H9 (cell line): ENCODE measurements at regions not wholly inside any gene's neighbourhood (a gene's known extent, or its start where the extent isn't known, plus 50 kb on each side); places are given as distances from the start of the nearest gene placed in this dataset.
A peak's percentile ranks its signal among the peaks of the same experiment; 100 is the strongest.

ENCODE experiments used
- DNase-seq: peaks from one replicate; pipeline ENCODE4 v3.0.0-alpha.2; 2017
- H2AFZ ChIP-seq: one replicate; pipeline ENCODE4 v1.6.1; 2013; ENCODE audit warnings: mild to moderate bottlenecking, low read length, control low read depth, moderate library complexity
- H2AK5ac ChIP-seq: 2 replicates; pipeline ENCODE4 v1.6.1; 2013; ENCODE audit warnings: low read length, control low read depth, mixed read lengths; ENCODE audit not compliant: insufficient read length
- H2BK120ac ChIP-seq: one replicate; pipeline ENCODE4 v1.6.1; 2013; ENCODE audit warnings: low read depth, mild to moderate bottlenecking, low read length, control low read depth, inconsistent platforms; ENCODE audit not compliant: poor library complexity, severe bottlenecking
- H2BK12ac ChIP-seq: 2 replicates; pipeline ENCODE4 v1.6.1; 2013; ENCODE audit warnings: low read length, control low read depth, mixed read lengths, low read depth; ENCODE audit not compliant: insufficient read length
- H2BK15ac ChIP-seq: 2 replicates; pipeline ENCODE4 v1.6.1; 2013; ENCODE audit warnings: low read depth, low read length, control low read depth
- H2BK20ac ChIP-seq: one replicate; pipeline ENCODE4 v1.6.1; 2013; ENCODE audit warnings: low read depth, mild to moderate bottlenecking, low read length, control low read depth, inconsistent platforms; ENCODE audit not compliant: poor library complexity, severe bottlenecking
- H2BK5ac ChIP-seq: 2 replicates; pipeline ENCODE4 v1.6.1; 2013; ENCODE audit warnings: low read length, control low read depth, mixed read lengths; ENCODE audit not compliant: insufficient read length
- H3K14ac ChIP-seq: 2 replicates; pipeline ENCODE4 v1.6.1; 2013; ENCODE audit warnings: low read length, control low read depth; ENCODE audit not compliant: insufficient read depth
- H3K18ac ChIP-seq: 2 replicates; pipeline ENCODE4 v1.6.1; 2013; ENCODE audit warnings: low read depth, mild to moderate bottlenecking, mixed read lengths, low read length, control low read depth; ENCODE audit not compliant: insufficient read length
- H3K23ac ChIP-seq: 2 replicates; pipeline ENCODE4 v1.6.1; 2013; ENCODE audit warnings: low read length, control low read depth, mixed read lengths, low read depth; ENCODE audit not compliant: insufficient read length
- H3K23me2 ChIP-seq: 2 replicates; pipeline ENCODE4 v1.6.1; 2013; ENCODE audit warnings: low read depth, mild to moderate bottlenecking, mixed read lengths, low read length, control low read depth; ENCODE audit not compliant: insufficient read length, poor library complexity, severe bottlenecking
- H3K27ac ChIP-seq: 2 replicates; pipeline ENCODE4 v1.5.1; 2013; ENCODE audit warnings: low read length, control low read depth, mixed read lengths, low read depth; ENCODE audit not compliant: insufficient read length
- H3K27me3 ChIP-seq: 2 replicates; pipeline ENCODE4 v1.6.1; 2013; ENCODE audit warnings: low read length, control low read depth, inconsistent platforms; ENCODE audit not compliant: insufficient read depth
- H3K4ac ChIP-seq: 2 replicates; pipeline ENCODE4 v1.6.1; 2013; ENCODE audit warnings: low read depth, mild to moderate bottlenecking, control low read depth, inconsistent platforms, low read length, moderate library complexity
- H3K4me1 ChIP-seq: 2 replicates; pipeline ENCODE4 v1.6.1; 2013; ENCODE audit warnings: low read length, control low read depth, inconsistent platforms; ENCODE audit not compliant: insufficient read depth
- H3K4me2 ChIP-seq: 2 replicates; pipeline ENCODE4 v1.6.1; 2013; ENCODE audit warnings: low read length, control low read depth, mixed read lengths; ENCODE audit not compliant: insufficient read length, insufficient read depth
- H3K56ac ChIP-seq: 2 replicates; pipeline ENCODE4 v1.6.1; 2013; ENCODE audit warnings: low read depth, mild to moderate bottlenecking, mixed read lengths, low read length, control low read depth; ENCODE audit not compliant: insufficient read length
- H3K79me1 ChIP-seq: 2 replicates; pipeline ENCODE4 v1.6.1; 2013; ENCODE audit warnings: low read depth, mild to moderate bottlenecking, moderate library complexity, low read length, control low read depth, inconsistent platforms; ENCODE audit not compliant: insufficient read depth, poor library complexity, severe bottlenecking
- H3K79me2 ChIP-seq: 2 replicates; pipeline ENCODE4 v1.6.1; 2013; ENCODE audit warnings: low read length, control low read depth, inconsistent platforms; ENCODE audit not compliant: insufficient read depth
- H3K9ac ChIP-seq: 2 replicates; pipeline ENCODE4 v1.6.1; 2013; ENCODE audit warnings: low read length, control low read depth, mixed read lengths; ENCODE audit not compliant: insufficient read length; ENCODE audit errors: extremely low read depth
- H3K9me3 ChIP-seq: one replicate; pipeline ENCODE4 v1.6.1; 2013; ENCODE audit warnings: low read depth, low read length, inconsistent platforms; ENCODE audit not compliant: control insufficient read depth
- H3T11ph ChIP-seq: one replicate; pipeline ENCODE4 v1.6.1; 2013; ENCODE audit warnings: mild to moderate bottlenecking, low read length, control low read depth, inconsistent platforms
- H4K20me1 ChIP-seq: one replicate; pipeline ENCODE4 v1.6.1; 2013; ENCODE audit not compliant: control insufficient read depth, insufficient read length, insufficient read depth
- H4K5ac ChIP-seq: 2 replicates; pipeline ENCODE4 v1.6.1; 2013; ENCODE audit warnings: low read depth, mild to moderate bottlenecking, mixed read lengths, low read length, control low read depth; ENCODE audit not compliant: insufficient read length
- H4K8ac ChIP-seq: replicated peaks from 2 replicates; pipeline ENCODE4 v1.6.1; 2013; ENCODE audit warnings: low read length, control low read depth, mixed read lengths, low read depth; ENCODE audit not compliant: insufficient read length
- H4K91ac ChIP-seq: 2 replicates; pipeline ENCODE4 v1.6.1; 2013; ENCODE audit warnings: low read depth, mild to moderate bottlenecking, moderate library complexity, mixed read lengths, low read length, control low read depth; ENCODE audit not compliant: insufficient read length
- H3K27ac Mint-ChIP-seq, 3 experiments: 2 replicates in 2 of 3; 3 replicates in 1 of 3; pipeline ENCODE4 v1.8.0; 2020 to 2021; ENCODE audit warnings: mixed read lengths in 3 of 3, mild to moderate bottlenecking in 1 of 3, moderate library complexity in 1 of 3
- H3K27me3 Mint-ChIP-seq: 2 replicates; pipeline ENCODE4 v1.8.0; 2021; ENCODE audit warnings: low read depth, mild to moderate bottlenecking, moderate library complexity, mixed read lengths
- H3K36me3 Mint-ChIP-seq, 3 experiments: 2 replicates in 2 of 3; 3 replicates in 1 of 3; pipeline ENCODE4 v1.8.0; 2020 to 2021; ENCODE audit warnings: low read depth in 3 of 3, mixed read lengths in 3 of 3; ENCODE audit not compliant: insufficient read depth in 1 of 3
- H3K4me1 Mint-ChIP-seq, 2 experiments: 2 replicates each; pipeline ENCODE4 v1.8.0; 2020; ENCODE audit warnings: mixed read lengths in 2 of 2
- H3K4me3 Mint-ChIP-seq, 2 experiments: 2 replicates in 1 of 2; 3 replicates in 1 of 2; pipeline ENCODE4 v1.8.0; 2020 to 2021; ENCODE audit warnings: mild to moderate bottlenecking in 2 of 2, mixed read lengths in 2 of 2, moderate library complexity in 1 of 2
- H3K9me3 Mint-ChIP-seq, 2 experiments: 2 replicates in 1 of 2; 3 replicates in 1 of 2; pipeline ENCODE4 v1.8.0; 2020; ENCODE audit warnings: mild to moderate bottlenecking in 2 of 2, mixed read lengths in 2 of 2, moderate library complexity in 1 of 2
- WGBS: extraction: QIAGEN DNeasy Blood & Tissue Kit; methylation state at CpG from one replicate; pipeline ENCODE4 v1.1.7; 2013; ENCODE audit warnings: missing lambda C conversion rate, low lambda C conversion rate, mixed read lengths; ENCODE audit not compliant: insufficient read length; ENCODE audit errors: extremely low coverage; 5-methylcytosine and 5-hydroxymethylcytosine counted together
- TF ChIP-seq, protein P1 (sequence below): fragments of 200-600 bp; sonication (generic); conservative IDR thresholded peaks from 3 replicates; pipeline ENCODE4 v1.8.0; 2021; ENCODE audit warnings: antibody characterized with exemption, mild to moderate bottlenecking

DNA sequence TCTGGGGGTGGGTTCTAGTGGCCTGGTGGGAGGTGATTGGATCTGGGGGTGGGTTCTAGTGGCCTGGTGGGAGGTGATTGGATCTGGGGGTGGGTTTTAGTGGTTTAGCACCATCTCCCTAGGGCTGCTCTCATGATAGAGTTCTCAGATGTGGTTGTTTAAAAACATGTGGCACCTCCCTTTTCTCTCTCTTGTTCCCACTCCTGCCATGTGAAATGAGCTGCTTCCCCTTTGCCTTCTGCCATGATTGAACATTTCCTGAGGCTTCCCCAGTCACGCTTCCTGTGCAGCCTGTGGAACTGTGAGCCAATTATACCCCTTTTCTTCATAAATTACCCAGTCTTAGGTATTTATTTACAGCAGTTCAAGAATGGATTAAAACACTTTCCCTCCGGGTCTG is 327.3 kb upstream of the AJAP1 start:
- Histone ChIP-seq H2BK12ac (no peak overlapping the region), H4K91ac (no peak overlapping the region), H3K4me2 (no peak overlapping the region), H3T11ph (no peak overlapping the region), H4K8ac (no peak overlapping the region), H2BK15ac (no peak overlapping the region), H3K9ac (no peak overlapping the region), H3K9me3 (peaks cover 3% of the 10 kb centered on the region), H2AFZ (no peak overlapping the region), H3K56ac (no peak overlapping the region), H4K20me1 (peaks cover 6% of the 10 kb centered on the region), H3K27ac (no peak overlapping the region), H3K14ac (no peak overlapping the region), H3K79me2 (no peaks in the 10 kb centered on the region), H3K23ac (no peak overlapping the region), H3K18ac (no peak overlapping the region), H3K23me2 (peaks cover 5% of the 10 kb centered on the region), H3K79me1 (no peaks in the 10 kb centered on the region), H3K4me1 (no peaks in the 10 kb centered on the region), H2AK5ac (no peak overlapping the region), H2BK20ac (no peak overlapping the region), H3K27me3 (no peaks in the 10 kb centered on the region), H2BK5ac (no peak overlapping the region), H4K5ac (no peak overlapping the region), H2BK120ac (no peak overlapping the region), H3K4ac (no peak overlapping the region)
- H3K4me1 Mint-ChIP-seq, result peaks cover 5 to 15% of the 10 kb centered on the region in 2 experiments; a peak in 3 of 4 replicates
- peaks cover 3% of the 10 kb centered on the region in 2 experiments; a peak in 2 of 5 replicates for H3K9me3 Mint-ChIP-seq
- WGBS, result no CpG with 5 or more reads among the region's 2 CpGs
- DNase-seq, result no peak
- no peak overlapping the region for H3K4me3 Mint-ChIP-seq
- TF ChIP-seq, protein P1, sequence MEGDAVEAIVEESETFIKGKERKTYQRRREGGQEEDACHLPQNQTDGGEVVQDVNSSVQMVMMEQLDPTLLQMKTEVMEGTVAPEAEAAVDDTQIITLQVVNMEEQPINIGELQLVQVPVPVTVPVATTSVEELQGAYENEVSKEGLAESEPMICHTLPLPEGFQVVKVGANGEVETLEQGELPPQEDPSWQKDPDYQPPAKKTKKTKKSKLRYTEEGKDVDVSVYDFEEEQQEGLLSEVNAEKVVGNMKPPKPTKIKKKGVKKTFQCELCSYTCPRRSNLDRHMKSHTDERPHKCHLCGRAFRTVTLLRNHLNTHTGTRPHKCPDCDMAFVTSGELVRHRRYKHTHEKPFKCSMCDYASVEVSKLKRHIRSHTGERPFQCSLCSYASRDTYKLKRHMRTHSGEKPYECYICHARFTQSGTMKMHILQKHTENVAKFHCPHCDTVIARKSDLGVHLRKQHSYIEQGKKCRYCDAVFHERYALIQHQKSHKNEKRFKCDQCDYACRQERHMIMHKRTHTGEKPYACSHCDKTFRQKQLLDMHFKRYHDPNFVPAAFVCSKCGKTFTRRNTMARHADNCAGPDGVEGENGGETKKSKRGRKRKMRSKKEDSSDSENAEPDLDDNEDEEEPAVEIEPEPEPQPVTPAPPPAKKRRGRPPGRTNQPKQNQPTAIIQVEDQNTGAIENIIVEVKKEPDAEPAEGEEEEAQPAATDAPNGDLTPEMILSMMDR, result no peak
- peaks cover 14% of the 10 kb centered on the region for H3K27me3 Mint-ChIP-seq
- H3K36me3 Mint-ChIP-seq, result no peaks in the 10 kb centered on the region
- H3K27ac Mint-ChIP-seq, result peak overlapping the region in 1 of 3 experiments; percentile 25; a peak in 1 of 7 replicates
